ENCODE measurements at regions not wholly inside any gene's neighbourhood (a gene's known extent, or its start where the extent isn't known, plus 50 kb on each side); places are given as distances from the start of the nearest gene placed in this dataset.
"Not testable (repeated sequence)": the region's sequence is repeated elsewhere in the genome, so short reads cannot be mapped to it uniquely, and the experiment has no call there.

DNA sequence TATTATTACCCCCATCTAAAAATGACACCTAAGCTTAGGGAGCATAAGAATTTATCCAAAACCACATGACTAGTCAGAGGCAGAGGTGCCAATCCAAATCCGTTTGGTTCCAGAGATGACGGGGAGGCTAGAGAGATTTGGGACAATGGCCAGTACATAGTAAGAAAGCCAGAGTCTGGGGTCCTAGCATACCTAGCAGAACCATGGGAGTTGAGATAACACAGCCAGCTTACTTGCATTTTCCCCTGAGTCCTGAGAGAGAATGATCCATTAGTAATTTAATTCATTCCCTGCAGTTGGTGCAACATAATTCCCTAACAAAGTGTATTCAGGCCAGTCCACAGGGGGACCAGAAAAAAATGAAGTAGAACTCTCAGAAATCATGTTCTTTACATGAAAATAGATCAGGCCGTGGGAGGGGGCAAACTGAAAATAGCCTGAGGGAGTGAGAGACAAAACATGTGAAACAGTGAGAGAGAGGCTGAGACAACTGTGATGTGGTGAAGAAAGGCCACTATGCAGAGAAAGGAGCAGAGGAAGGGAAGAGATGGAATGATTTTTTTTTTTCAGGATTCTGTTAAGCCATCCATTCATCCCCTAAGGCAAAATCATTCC, 243.3 kb downstream of the BRINP2 start:
- H2AK5ac ChIP-seq (ENCODE audit: low read depth, low read length) = no peak overlapping the region
- no peak overlapping the region for H2BK12ac ChIP-seq (ENCODE audit: low read length)
- DNase-seq (ENCODE audit: low spot score) = no peak
- H3K79me1 ChIP-seq (ENCODE audit: low read depth, low read length) = no peaks in the 10 kb centered on the region
- no peak overlapping the region for H2BK15ac ChIP-seq (ENCODE audit: low read length)
- no peak overlapping the region for H2BK120ac ChIP-seq (ENCODE audit: low read depth, low read length)
- H3K9me3 ChIP-seq (replicated peaks in 1 of 2; ENCODE audit: control insufficient read depth in 2 of 2, insufficient read depth in 1 of 2, low read depth in 1 of 2, low read length in 2 of 2) = peaks cover 0 to 1% of the 10 kb centered on the region in 2 donors
- no peak overlapping the region for H4K8ac ChIP-seq (ENCODE audit: low read depth, low read length)
- H2BK5ac ChIP-seq (ENCODE audit: low read length) = no peak overlapping the region
- no peaks in the 10 kb centered on the region for H3K27me3 ChIP-seq (ENCODE audit: control insufficient read depth in 3 of 3, insufficient read depth in 3 of 3, low read depth in 1 of 3, low read length in 3 of 3)
- no peak overlapping the region for H3K14ac ChIP-seq (ENCODE audit: low read length)
- H2AFZ ChIP-seq (ENCODE audit: low read length) = no peak overlapping the region
- H3K9ac ChIP-seq (ENCODE audit: low read depth, low read length, poor library complexity) = no peak overlapping the region
- H3K4ac ChIP-seq (ENCODE audit: low read length) = no peak overlapping the region
- no peak overlapping the region for H3K4me3 ChIP-seq (ENCODE audit: low read length in 2 of 2)
- WGBS, 2 donors (ENCODE audit: extremely low coverage in 2 of 2, insufficient read length in 2 of 2, insufficient replicate concordance in 1 of 2) = no CpG with 5 or more reads among the region's 3 CpGs
- no peak overlapping the region for H3K27ac ChIP-seq (replicated peaks; ENCODE audit: low read length)
- H3K4me1 ChIP-seq (ENCODE audit: control insufficient read depth in 2 of 2, insufficient read depth in 1 of 2, low read depth in 1 of 2, low read length in 2 of 2) = peaks cover 0 to 2% of the 10 kb centered on the region in 2 donors
- no peak overlapping the region for H3K18ac ChIP-seq (ENCODE audit: low read length)
- no peak overlapping the region for H4K91ac ChIP-seq (ENCODE audit: low read depth, low read length, poor library complexity)
- H3K4me2 ChIP-seq (ENCODE audit: insufficient read depth, low read length, poor library complexity, severe bottlenecking) = no peak overlapping the region
- H3K23ac ChIP-seq (ENCODE audit: low read depth, low read length, poor library complexity) = no peak overlapping the region
- H3K36me3 ChIP-seq (replicated peaks in 1 of 2; ENCODE audit: control insufficient read depth in 2 of 2, insufficient read depth in 2 of 2, low read length in 2 of 2) = no peaks in the 10 kb centered on the region

DNA sequence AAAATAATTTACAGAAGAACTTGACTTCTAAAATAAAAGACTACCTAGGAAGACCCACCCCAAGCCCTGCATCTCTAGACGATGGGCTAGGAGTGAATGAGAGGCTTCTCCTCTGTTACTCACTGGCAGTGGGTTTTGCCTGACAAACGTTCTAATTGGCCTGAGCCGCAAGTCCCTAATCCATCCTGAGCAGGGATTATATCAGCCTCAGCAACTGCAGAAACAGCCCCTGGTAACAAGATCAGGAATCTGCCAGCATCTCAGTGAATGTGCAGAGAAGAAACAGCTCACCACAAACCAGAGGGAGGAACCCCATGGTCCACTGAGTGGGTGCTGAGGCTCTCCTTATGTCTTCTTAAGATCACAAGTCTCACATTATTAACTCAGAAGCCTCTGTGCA, 240.6 kb downstream of the BRINP2 start:
- no CpG with 5 or more reads among the region's 3 CpGs for whole genome bisulfite sequencing, 2 donors (ENCODE audit: extremely low coverage in 2 of 2, insufficient read length in 2 of 2, insufficient replicate concordance in 1 of 2)
- peak; percentile 3 for DNase-seq (ENCODE audit: low spot score)
- no peak overlapping the region for H4K91ac ChIP-seq (ENCODE audit: low read depth, low read length, poor library complexity)

DNA sequence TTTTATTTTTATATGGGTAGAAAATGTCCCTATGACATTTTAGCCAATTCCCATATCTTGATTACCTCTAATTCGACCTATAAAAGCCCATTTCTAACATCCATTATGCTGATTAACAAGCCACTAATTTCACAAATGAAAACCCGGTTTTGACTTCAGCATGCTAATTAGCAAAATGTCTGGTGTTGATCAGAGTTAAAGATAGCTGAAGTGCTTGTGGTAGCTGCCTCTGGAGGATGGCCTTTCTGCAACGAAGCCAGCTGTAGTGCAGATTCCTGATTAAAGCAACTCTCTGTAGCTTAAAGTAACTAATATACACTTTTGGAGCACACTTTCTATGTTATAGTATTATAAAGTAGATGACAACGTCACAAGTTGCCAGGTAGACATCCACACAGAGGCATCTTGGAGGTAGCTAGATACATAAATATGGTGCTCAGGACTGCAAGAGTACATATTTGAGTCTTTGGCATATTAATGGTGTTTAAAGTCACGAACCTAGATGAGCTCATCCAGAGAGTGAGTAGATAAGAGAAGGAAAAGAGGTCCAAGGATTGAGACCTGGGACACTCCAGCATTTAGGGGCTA, 239.5 kb downstream of the BRINP2 start:
- Histone ChIP-seq H3K36me3 (replicated peaks in 1 of 2; ENCODE audit: control insufficient read depth in 2 of 2, insufficient read depth in 2 of 2, low read length in 2 of 2) (no peaks in the 10 kb centered on the region), H2BK15ac (ENCODE audit: low read length) (no peak overlapping the region), H3K79me1 (ENCODE audit: low read depth, low read length) (no peaks in the 10 kb centered on the region), H3K14ac (ENCODE audit: low read length) (no peak overlapping the region), H3K27me3 (ENCODE audit: control insufficient read depth in 3 of 3, insufficient read depth in 3 of 3, low read depth in 1 of 3, low read length in 3 of 3) (no peaks in the 10 kb centered on the region), H2BK120ac (ENCODE audit: low read depth, low read length) (no peak overlapping the region), H3K4ac (ENCODE audit: low read length) (no peak overlapping the region), H2AFZ (ENCODE audit: low read length) (no peak overlapping the region), H3K23ac (ENCODE audit: low read depth, low read length, poor library complexity) (no peak overlapping the region), H3K4me3 (ENCODE audit: low read length in 2 of 2) (no peak overlapping the region), H2AK5ac (ENCODE audit: low read depth, low read length) (no peak overlapping the region), H3K9me3 (replicated peaks in 1 of 2; ENCODE audit: control insufficient read depth in 2 of 2, insufficient read depth in 1 of 2, low read depth in 1 of 2, low read length in 2 of 2) (peaks cover 0 to 4% of the 10 kb centered on the region in 2 donors), H3K18ac (ENCODE audit: low read length) (no peak overlapping the region), H3K4me1 (ENCODE audit: control insufficient read depth in 2 of 2, insufficient read depth in 1 of 2, low read depth in 1 of 2, low read length in 2 of 2) (peaks cover 0 to 2% of the 10 kb centered on the region in 2 donors), H3K27ac (replicated peaks; ENCODE audit: low read length) (no peak overlapping the region), H3K9ac (ENCODE audit: low read depth, low read length, poor library complexity) (no peak overlapping the region), H4K8ac (ENCODE audit: low read depth, low read length) (no peak overlapping the region), H3K4me2 (ENCODE audit: insufficient read depth, low read length, poor library complexity, severe bottlenecking) (no peak overlapping the region), H2BK12ac (ENCODE audit: low read length) (no peak overlapping the region), H2BK5ac (ENCODE audit: low read length) (no peak overlapping the region), H4K91ac (ENCODE audit: low read depth, low read length, poor library complexity) (no peak overlapping the region)
- DNase-seq (ENCODE audit: low spot score) = no peak
- WGBS, 2 donors (ENCODE audit: extremely low coverage in 2 of 2, insufficient read length in 2 of 2, insufficient replicate concordance in 1 of 2) = no CpG with 5 or more reads among the region's 5 CpGs

More for the DNA sequence above, 240.6 kb downstream of the BRINP2 start:
- Histone ChIP-seq H3K4me3 (ENCODE audit: low read length in 2 of 2) (no peak overlapping the region), H3K18ac (ENCODE audit: low read length) (no peak overlapping the region), H2BK12ac (ENCODE audit: low read length) (no peak overlapping the region), H3K23ac (ENCODE audit: low read depth, low read length, poor library complexity) (no peak overlapping the region), H4K8ac (ENCODE audit: low read depth, low read length) (no peak overlapping the region), H2BK5ac (ENCODE audit: low read length) (no peak overlapping the region), H3K14ac (ENCODE audit: low read length) (no peak overlapping the region), H2BK15ac (ENCODE audit: low read length) (no peak overlapping the region), H3K4me1 (ENCODE audit: control insufficient read depth in 2 of 2, insufficient read depth in 1 of 2, low read depth in 1 of 2, low read length in 2 of 2) (peaks cover 0 to 2% of the 10 kb centered on the region in 2 donors), H3K9me3 (replicated peaks in 1 of 2; ENCODE audit: control insufficient read depth in 2 of 2, insufficient read depth in 1 of 2, low read depth in 1 of 2, low read length in 2 of 2) (peaks cover 0 to 4% of the 10 kb centered on the region in 2 donors), H2BK120ac (ENCODE audit: low read depth, low read length) (no peak overlapping the region), H3K36me3 (replicated peaks in 1 of 2; ENCODE audit: control insufficient read depth in 2 of 2, insufficient read depth in 2 of 2, low read length in 2 of 2) (no peaks in the 10 kb centered on the region), H3K4me2 (ENCODE audit: insufficient read depth, low read length, poor library complexity, severe bottlenecking) (no peak overlapping the region), H3K9ac (ENCODE audit: low read depth, low read length, poor library complexity) (no peak overlapping the region), H2AK5ac (ENCODE audit: low read depth, low read length) (no peak overlapping the region), H3K4ac (ENCODE audit: low read length) (no peak overlapping the region), H3K27me3 (ENCODE audit: control insufficient read depth in 3 of 3, insufficient read depth in 3 of 3, low read depth in 1 of 3, low read length in 3 of 3) (no peaks in the 10 kb centered on the region), H3K27ac (replicated peaks; ENCODE audit: low read length) (no peak overlapping the region), H3K79me1 (ENCODE audit: low read depth, low read length) (no peaks in the 10 kb centered on the region), H2AFZ (ENCODE audit: low read length) (no peak overlapping the region)

DNA sequence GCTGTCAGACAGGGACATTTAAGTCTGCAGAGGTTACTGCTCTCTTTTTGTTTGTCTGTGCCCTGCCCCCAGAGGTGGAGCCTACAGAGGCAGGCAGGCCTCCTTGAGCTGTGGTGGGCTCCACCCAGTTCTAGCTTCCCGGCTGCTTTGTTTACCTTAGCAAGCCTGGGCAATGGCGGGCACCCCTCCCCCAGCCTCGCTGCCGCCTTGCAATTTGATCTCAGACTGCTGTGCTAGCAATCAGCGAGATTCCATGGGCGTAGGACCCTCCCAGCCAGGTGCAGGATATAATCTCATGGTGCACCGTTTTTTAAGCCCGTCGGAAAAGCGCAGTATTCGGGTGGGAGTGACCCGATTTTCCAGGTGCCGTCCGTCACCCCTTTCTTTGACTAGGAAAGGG, 235.6 kb downstream of the BRINP2 start:
- not testable (repeated sequence) for H4K8ac ChIP-seq (ENCODE audit: low read depth, low read length); H3K4me2 ChIP-seq (ENCODE audit: insufficient read depth, low read length, poor library complexity, severe bottlenecking); H4K91ac ChIP-seq (ENCODE audit: low read depth, low read length, poor library complexity); H2AFZ ChIP-seq (ENCODE audit: low read length); H3K4me3 ChIP-seq (ENCODE audit: low read length in 2 of 2); H2BK120ac ChIP-seq (ENCODE audit: low read depth, low read length); H3K18ac ChIP-seq (ENCODE audit: low read length); H3K23ac ChIP-seq (ENCODE audit: low read depth, low read length, poor library complexity); H3K14ac ChIP-seq (ENCODE audit: low read length); H3K4ac ChIP-seq (ENCODE audit: low read length); H2BK12ac ChIP-seq (ENCODE audit: low read length); H2AK5ac ChIP-seq (ENCODE audit: low read depth, low read length); H3K27me3 ChIP-seq (ENCODE audit: control insufficient read depth in 3 of 3, insufficient read depth in 3 of 3, low read depth in 1 of 3, low read length in 3 of 3); H3K27ac ChIP-seq (replicated peaks; ENCODE audit: low read length); H3K9me3 ChIP-seq (replicated peaks in 1 of 2; ENCODE audit: control insufficient read depth in 2 of 2, insufficient read depth in 1 of 2, low read depth in 1 of 2, low read length in 2 of 2); H3K79me1 ChIP-seq (ENCODE audit: low read depth, low read length); H3K4me1 ChIP-seq (ENCODE audit: control insufficient read depth in 2 of 2, insufficient read depth in 1 of 2, low read depth in 1 of 2, low read length in 2 of 2); DNase-seq (ENCODE audit: low spot score); H3K9ac ChIP-seq (ENCODE audit: low read depth, low read length, poor library complexity); H2BK15ac ChIP-seq (ENCODE audit: low read length); H2BK5ac ChIP-seq (ENCODE audit: low read length); H3K36me3 ChIP-seq (replicated peaks in 1 of 2; ENCODE audit: control insufficient read depth in 2 of 2, insufficient read depth in 2 of 2, low read length in 2 of 2)
- no CpG with 5 or more reads among the region's 14 CpGs for WGBS, 2 donors (ENCODE audit: extremely low coverage in 2 of 2, insufficient read length in 2 of 2, insufficient replicate concordance in 1 of 2)

Data from neuronal stem cell (in vitro differentiated cells).